ENCODE measurements at regions not wholly inside any gene's neighbourhood (a gene's known extent, or its start where the extent isn't known, plus 50 kb on each side); places are given as distances from the start of the nearest gene placed in this dataset.
"Not testable (repeated sequence)": the region's sequence is repeated elsewhere in the genome, so short reads cannot be mapped to it uniquely, and the experiment has no call there.

DNA sequence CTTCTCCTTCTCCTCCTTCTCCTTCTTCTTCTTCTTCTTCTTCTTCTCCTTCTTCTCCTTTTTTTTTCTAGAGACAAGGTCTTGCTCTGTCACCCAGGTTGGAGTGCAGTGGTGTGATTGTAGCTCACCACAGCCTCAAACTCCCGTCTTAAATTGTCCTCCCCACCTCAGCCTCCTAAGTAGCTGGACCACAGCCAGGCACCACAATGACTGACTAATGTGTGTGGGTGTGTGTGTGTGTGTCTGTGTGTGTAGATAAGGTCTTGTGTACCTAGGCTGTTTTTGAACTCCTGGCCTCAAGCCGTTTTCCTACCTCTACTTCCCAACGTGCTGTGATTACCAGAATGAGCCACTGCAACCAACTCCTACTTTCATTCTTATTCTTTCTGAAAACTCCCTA is 390.9 kb downstream of the ADAM29 start:
- no peak overlapping the region for H3K4me3 ChIP-seq (replicated peaks; ENCODE audit: low read depth, low read length)
- no peak for DNase-seq (ENCODE audit: extremely low read depth, low read depth)
- TF ChIP-seq, protein P1, sequence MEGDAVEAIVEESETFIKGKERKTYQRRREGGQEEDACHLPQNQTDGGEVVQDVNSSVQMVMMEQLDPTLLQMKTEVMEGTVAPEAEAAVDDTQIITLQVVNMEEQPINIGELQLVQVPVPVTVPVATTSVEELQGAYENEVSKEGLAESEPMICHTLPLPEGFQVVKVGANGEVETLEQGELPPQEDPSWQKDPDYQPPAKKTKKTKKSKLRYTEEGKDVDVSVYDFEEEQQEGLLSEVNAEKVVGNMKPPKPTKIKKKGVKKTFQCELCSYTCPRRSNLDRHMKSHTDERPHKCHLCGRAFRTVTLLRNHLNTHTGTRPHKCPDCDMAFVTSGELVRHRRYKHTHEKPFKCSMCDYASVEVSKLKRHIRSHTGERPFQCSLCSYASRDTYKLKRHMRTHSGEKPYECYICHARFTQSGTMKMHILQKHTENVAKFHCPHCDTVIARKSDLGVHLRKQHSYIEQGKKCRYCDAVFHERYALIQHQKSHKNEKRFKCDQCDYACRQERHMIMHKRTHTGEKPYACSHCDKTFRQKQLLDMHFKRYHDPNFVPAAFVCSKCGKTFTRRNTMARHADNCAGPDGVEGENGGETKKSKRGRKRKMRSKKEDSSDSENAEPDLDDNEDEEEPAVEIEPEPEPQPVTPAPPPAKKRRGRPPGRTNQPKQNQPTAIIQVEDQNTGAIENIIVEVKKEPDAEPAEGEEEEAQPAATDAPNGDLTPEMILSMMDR (IDR thresholded peaks at IDR 0.05; ENCODE audit: low read depth, low read length, missing control alignments), result no peak

DNA sequence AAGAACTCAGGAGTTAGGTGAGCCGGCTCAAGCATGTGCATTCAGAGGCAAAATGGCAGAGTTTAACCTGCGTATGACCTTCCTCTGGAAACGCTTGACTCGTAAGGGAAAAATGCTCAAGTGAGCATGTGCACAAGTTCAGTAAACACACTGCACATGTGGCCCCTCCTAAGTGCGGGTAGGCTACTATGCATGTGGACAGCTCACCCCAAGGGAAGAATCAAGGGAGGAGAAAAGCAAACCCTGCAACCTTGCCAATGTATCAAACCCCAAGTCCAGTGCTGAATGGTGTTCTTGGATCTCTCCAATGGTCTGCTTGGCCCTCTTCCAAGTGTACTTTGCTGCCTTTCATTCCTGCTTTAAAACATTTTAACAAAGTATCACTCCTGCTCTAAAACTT is 407.1 kb downstream of the ADAM29 start:
- no peak for DNase-seq (ENCODE audit: extremely low read depth, low read depth)
- no peak overlapping the region for H3K4me3 ChIP-seq (replicated peaks; ENCODE audit: low read depth, low read length)
- TF ChIP-seq, protein P1 (IDR thresholded peaks at IDR 0.05; ENCODE audit: low read depth, low read length, missing control alignments), result no peak

DNA sequence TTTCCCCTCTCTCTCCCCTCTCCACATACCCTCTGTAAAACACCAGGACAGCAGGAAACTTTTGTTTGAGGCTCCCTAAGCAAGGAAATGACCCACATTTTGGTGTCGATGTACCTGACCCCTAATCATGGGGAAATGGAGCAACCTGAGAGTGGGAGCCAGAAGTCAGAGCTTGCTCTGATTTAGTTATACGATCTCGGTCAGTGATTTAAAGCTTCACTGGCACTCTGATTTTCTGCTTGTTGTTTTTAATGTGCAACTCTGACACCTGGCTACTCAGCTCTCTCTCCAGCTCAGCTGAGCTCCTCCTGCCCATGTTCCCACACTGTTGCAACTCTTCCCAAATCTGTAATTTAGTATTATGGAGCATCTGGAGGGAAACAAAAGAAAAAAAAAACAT is 408.6 kb downstream of the ADAM29 start:
- TF ChIP-seq, protein P1 (IDR thresholded peaks at IDR 0.05; ENCODE audit: low read depth, low read length, missing control alignments), result no peak
- H3K4me3 ChIP-seq (replicated peaks; ENCODE audit: low read depth, low read length), result no peak overlapping the region
- DNase-seq (ENCODE audit: extremely low read depth, low read depth), result no peak

DNA sequence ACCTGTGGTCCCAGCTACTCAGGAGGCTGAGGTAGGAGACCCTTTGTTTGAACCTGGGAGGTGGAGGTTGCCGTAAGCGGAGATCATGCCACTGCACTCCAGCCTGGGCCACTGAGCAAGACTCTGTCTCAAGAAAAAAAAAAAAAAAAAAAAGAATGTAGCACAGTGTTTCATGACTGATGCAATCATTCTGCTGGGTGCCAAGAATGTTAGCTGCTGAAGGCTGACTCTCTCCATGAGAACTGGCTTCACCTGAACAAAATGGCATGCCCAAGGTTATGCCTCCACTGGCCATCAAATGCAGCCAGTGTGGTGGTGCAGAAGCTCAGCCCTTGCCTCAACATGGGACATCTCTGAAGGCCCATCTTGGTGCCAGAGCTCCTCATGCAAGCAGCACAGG is 412.1 kb downstream of the ADAM29 start:
- no peak overlapping the region for H3K4me3 ChIP-seq (replicated peaks; ENCODE audit: low read depth, low read length)
- TF ChIP-seq, protein P1 (IDR thresholded peaks at IDR 0.05; ENCODE audit: low read depth, low read length, missing control alignments), result no peak
- no peak for DNase-seq (ENCODE audit: extremely low read depth, low read depth)

DNA sequence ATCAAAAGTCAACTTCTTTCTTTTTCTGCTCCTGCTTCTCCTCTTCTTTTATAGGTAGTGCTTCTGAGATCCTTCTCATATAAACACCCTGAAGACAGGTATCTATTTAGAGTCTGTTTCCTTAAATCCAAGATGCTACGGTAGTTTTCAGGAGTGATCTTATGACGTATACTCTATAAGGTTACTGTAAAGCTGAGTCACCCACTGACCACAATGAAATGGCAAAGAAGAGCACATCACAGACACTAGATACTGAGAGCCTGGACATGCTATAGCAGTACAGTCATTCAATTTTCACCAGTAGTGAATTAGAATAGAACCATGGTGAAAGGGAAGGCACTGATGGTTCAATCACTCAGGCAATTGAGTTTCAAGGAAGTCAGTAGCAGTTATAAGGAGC is 412.5 kb downstream of the ADAM29 start:
- no peak for DNase-seq (ENCODE audit: extremely low read depth, low read depth)
- H3K4me3 ChIP-seq (replicated peaks; ENCODE audit: low read depth, low read length), result no peak overlapping the region
- TF ChIP-seq, protein P1 (IDR thresholded peaks at IDR 0.05; ENCODE audit: low read depth, low read length, missing control alignments), result no peak

DNA sequence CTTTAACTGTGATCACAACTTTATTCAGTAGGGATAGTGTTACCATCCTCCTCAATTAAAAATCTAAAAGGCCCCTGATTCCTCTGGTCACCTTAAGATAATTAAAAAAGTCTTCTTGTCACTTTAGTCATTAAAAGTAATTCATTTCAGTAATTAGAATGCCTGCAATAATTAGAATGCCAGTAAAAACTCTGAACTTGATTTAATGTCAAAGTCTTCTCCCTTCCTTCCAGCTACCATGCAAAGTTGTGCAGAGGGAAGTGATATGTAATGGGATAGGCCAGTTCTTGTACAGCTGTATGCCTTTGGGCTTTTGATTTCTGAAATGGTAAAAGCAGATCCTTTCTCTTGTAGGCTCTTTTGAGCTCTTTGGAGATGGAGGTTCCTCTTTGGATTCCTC is 417.2 kb downstream of the ADAM29 start:
- TF ChIP-seq, protein P1 (IDR thresholded peaks at IDR 0.05; ENCODE audit: low read depth, low read length, missing control alignments), result no peak
- no peak for DNase-seq (ENCODE audit: extremely low read depth, low read depth)
- H3K4me3 ChIP-seq (replicated peaks; ENCODE audit: low read depth, low read length), result no peak overlapping the region

DNA sequence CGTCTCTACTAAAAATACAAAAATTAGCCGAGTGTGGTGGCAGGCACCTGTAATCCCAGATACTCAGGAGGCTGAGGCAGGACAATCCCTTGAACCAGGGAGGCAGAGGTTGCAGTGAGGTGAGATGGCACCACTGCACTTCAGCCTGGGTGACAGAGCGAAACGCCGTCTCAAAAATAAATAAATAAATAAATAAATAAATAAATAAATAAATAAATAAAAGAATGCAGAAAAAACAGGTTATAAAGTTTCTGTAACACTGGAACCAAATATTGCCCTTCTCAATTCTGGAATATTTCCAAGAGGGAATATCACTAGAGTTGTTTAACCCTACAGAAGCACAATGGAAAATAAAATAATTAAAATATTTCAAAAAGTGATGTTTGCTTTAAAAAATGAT is 418.4 kb downstream of the ADAM29 start:
- H3K4me3 ChIP-seq (replicated peaks; ENCODE audit: low read depth, low read length); DNase-seq (ENCODE audit: extremely low read depth, low read depth): not testable (repeated sequence)
